Stomach (tissue), 8 donors: ENCODE measurements at regions not wholly inside any gene's neighbourhood (a gene's known extent, or its start where the extent isn't known, plus 50 kb on each side); places are given as distances from the start of the nearest gene placed in this dataset.

Experiments used
- DNase-seq, 2 donors: peaks; one replicate each; pipeline versions ENCODE4 v3.0.0 to v3.0.0-alpha.2; 2013 to 2019
- H3K27ac ChIP-seq, 5 donors: fragments of 200-600 bp in 4 of 5; sonication (generic) in 4 of 5; one replicate each; pipeline ENCODE4 v1.5.1; 2013 to 2019; ENCODE audit warnings: mild to moderate bottlenecking in 1 of 5, moderate library complexity in 1 of 5
- H3K27me3 ChIP-seq, 3 donors: fragments of 200-600 bp; sonication (generic); one replicate each; pipeline ENCODE4 v1.5.1; 2017 to 2019; ENCODE audit warnings: mixed run types in 1 of 3
- H3K36me3 ChIP-seq, 4 donors: fragments of 200-600 bp; sonication (generic); 1 replicate in 3 of 4; 2 replicates in 1 of 4; pipeline ENCODE4 v1.5.1; 2016 to 2019
- H3K4me1 ChIP-seq, 4 donors: fragments of 200-600 bp; sonication (generic); one replicate each; pipeline ENCODE4 v1.5.1; 2016 to 2019
- H3K4me3 ChIP-seq, 4 donors: fragments of 200-600 bp; sonication (generic) in 3 of 4; one replicate each; pipeline ENCODE4 v1.5.1; 2016 to 2019; ENCODE audit warnings: mild to moderate bottlenecking in 1 of 4
- H3K9me3 ChIP-seq, 4 donors: fragments of 200-600 bp; sonication (generic); one replicate each; pipeline ENCODE4 v1.5.1; 2016 to 2019
- EP300 ChIP-seq: sonication (generic); formaldehyde crosslinking; IDR thresholded peaks from one replicate; pipeline ENCODE4 v1.6.1; 2017; ENCODE audit warnings: antibody characterized with exemption
- POLR2A ChIP-seq, 4 donors: fragments of 450-650 bp; IDR thresholded peaks; one replicate each; pipeline ENCODE4 v1.6.1; 2016; ENCODE audit warnings: antibody characterized with exemption in 4 of 4, control low read depth in 2 of 4, mild to moderate bottlenecking in 1 of 4, moderate library complexity in 1 of 4
- POLR2AphosphoS5 ChIP-seq, 3 donors: sonication (generic); formaldehyde crosslinking; IDR thresholded peaks; one replicate each; pipeline ENCODE4 v1.6.1; 2016; ENCODE audit warnings: antibody characterized with exemption in 3 of 3
- WGBS, 5 donors: extraction: QIAGEN DNeasy Blood & Tissue Kit in 3 of 5; methylation state at CpG; one replicate each; pipeline versions ENCODE4 v1.1.5 to v1.1.7; 2013 to 2018; 5-methylcytosine and 5-hydroxymethylcytosine counted together
- intact Hi-C: fragments of 100-400 bp; cut with DNase I; formaldehyde crosslinking; loops from one replicate; pipeline ENCODE4 v1.15.1; 2023; ENCODE audit warnings: low total_unique reads
- TF ChIP-seq, protein P1 (sequence below), 7 experiments: fragments of 450-650 bp in 4 of 7; fragments of 200-600 bp in 3 of 7; sonication (generic) in 3 of 7; IDR thresholded peaks; one replicate each; pipeline ENCODE4 v1.5.1; 2016 to 2019; ENCODE audit warnings: antibody characterized with exemption in 7 of 7, control low read depth in 2 of 7, mild to moderate bottlenecking in 1 of 7
- donor health status: healthy with polysubstance abuse.
- donor health status: Bipolar disorder and iron deficiency.
- donor health status: healthy.

DNA sequence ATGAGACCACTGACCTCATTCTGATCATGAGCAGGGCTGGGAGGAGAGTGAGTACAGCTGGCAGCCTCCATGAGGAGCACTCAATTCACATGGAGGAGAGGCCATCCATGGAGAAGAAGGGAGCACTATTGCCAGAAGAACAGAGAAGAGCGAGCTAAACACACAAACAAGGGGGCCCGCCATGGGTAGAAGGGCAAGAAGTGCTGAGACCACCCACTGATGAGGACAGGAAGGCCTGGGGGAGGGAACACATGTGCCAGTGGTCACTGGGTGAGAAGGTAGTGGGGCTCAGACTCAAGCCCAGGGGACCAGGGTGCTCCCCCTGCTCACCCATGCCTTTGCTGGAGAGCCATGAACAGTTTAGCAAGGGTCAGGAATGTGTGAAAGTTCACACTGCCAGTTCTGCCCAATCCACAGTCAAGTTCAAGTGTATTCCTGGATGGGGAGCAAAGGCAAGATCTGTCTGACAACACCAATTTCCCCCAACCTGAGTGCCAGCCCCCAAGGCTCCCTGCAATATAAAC is 57.7 kb downstream of the TTC32 start:
- Histone ChIP-seq H3K27ac (no peak overlapping the region), H3K4me3 (no peak overlapping the region), H3K9me3 (no peaks in the 10 kb centered on the region), H3K36me3 (no peaks in the 10 kb centered on the region), H3K27me3 (peaks cover 0 to 13% (median 0%) of the 10 kb centered on the region in 3 donors), H3K4me1 (no peaks in the 10 kb centered on the region)
- WGBS, 5 donors: 87 to 95% (median 91%) methylated on average over 2 of the region's 2 CpGs
- no peak for DNase-seq
- no peak for TF ChIP-seq EP300
- TF ChIP-seq, protein P1, sequence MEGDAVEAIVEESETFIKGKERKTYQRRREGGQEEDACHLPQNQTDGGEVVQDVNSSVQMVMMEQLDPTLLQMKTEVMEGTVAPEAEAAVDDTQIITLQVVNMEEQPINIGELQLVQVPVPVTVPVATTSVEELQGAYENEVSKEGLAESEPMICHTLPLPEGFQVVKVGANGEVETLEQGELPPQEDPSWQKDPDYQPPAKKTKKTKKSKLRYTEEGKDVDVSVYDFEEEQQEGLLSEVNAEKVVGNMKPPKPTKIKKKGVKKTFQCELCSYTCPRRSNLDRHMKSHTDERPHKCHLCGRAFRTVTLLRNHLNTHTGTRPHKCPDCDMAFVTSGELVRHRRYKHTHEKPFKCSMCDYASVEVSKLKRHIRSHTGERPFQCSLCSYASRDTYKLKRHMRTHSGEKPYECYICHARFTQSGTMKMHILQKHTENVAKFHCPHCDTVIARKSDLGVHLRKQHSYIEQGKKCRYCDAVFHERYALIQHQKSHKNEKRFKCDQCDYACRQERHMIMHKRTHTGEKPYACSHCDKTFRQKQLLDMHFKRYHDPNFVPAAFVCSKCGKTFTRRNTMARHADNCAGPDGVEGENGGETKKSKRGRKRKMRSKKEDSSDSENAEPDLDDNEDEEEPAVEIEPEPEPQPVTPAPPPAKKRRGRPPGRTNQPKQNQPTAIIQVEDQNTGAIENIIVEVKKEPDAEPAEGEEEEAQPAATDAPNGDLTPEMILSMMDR (IDR thresholded peaks at IDR 0.05): no peak
- no peak for TF ChIP-seq POLR2AphosphoS5 (IDR thresholded peaks at IDR 0.05)
- no peak for TF ChIP-seq POLR2A (IDR thresholded peaks at IDR 0.05)
- intact Hi-C loops: no loop called here

DNA sequence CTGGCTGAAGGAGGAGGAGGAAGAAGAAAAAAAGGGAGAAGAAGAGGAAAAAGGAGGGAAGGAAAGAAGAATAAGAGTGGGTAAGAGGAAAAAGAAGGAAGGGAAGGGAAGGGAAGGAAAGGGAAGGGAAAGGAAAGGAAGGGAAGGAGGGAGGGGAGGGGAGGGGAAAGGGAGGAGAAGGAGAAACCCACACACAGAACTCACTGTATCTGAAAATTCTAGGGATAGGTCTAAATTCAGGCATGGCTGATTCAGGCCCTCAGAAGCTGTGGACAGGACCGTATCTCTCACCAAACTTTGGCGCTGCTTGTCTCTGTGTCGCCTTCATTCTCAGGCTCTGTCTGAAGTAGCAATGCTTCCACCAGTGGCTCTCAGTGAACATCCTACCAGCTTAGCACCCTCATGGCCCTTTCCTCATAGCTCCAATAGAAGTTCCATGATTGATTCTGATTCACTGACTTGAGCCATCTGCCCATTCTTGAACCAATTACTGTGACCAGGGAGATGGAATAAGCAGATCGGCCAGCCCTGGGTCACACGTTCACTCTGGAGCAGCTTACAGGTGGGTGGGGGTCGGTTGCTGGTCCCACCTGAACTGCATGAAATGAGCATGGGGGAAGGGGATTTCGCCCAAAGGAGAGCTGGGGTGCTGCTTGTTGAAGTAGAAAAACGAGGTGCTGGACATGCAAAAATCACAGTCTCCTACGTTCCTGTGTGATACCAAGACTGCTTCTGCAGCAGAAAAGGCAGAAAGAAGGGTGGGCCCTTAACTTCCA is 59.7 kb downstream of the TTC32 start:
- intact Hi-C loops: no loop called here
- Histone ChIP-seq H3K27me3 (peaks cover 0 to 13% (median 0%) of the 10 kb centered on the region in 3 donors), H3K9me3 (no peaks in the 10 kb centered on the region), H3K4me1 (no peaks in the 10 kb centered on the region), H3K36me3 (no peaks in the 10 kb centered on the region), H3K4me3 (no peak overlapping the region), H3K27ac (no peak overlapping the region)
- TF ChIP-seq POLR2A (IDR thresholded peaks at IDR 0.05): no peak
- no peak for TF ChIP-seq POLR2AphosphoS5 (IDR thresholded peaks at IDR 0.05)
- TF ChIP-seq, protein P1 (IDR thresholded peaks at IDR 0.05): no peak
- TF ChIP-seq EP300: no peak
- DNase-seq: no peak
- WGBS, 5 donors: 80 to 90% (median 85%) methylated on average over 9 of the region's 9 CpGs

DNA sequence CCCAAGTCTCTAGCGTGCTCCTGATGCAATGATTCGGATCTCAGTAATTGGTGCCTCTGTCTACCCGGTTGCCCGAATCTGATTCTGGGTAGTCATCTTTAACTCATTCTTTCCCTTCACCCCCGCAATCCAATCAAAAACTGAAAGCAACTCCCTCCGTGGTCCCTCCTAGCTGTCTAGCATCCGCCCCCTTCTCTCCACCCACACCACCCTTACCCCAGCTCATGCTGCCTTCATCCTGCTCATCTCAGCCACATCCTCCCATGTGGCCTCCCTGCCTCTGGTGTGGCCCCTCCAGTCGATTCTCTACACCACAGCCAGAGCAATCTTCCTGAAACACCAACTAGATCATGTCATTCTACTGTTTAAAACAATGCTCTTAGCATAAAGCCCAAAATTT is 62.3 kb downstream of the TTC32 start:
- 75 to 87% (median 82%) methylated on average over 8 of the region's 8 CpGs for WGBS, 5 donors
- no peak overlapping the region for H3K4me3 ChIP-seq
- TF ChIP-seq, protein P1 (IDR thresholded peaks at IDR 0.05): no peak
- TF ChIP-seq POLR2A (IDR thresholded peaks at IDR 0.05) (no peak), POLR2AphosphoS5 (IDR thresholded peaks at IDR 0.05) (no peak), EP300 (no peak)
- intact Hi-C loops: no loop called here
- H3K4me1 ChIP-seq: peaks cover 0 to 7% (median 0%) of the 10 kb centered on the region in 4 donors
- peaks cover 0 to 4% (median 0%) of the 10 kb centered on the region in 3 donors for H3K27me3 ChIP-seq
- no peaks in the 10 kb centered on the region for H3K36me3 ChIP-seq
- no peaks in the 10 kb centered on the region for H3K9me3 ChIP-seq
- no peak overlapping the region for H3K27ac ChIP-seq
- no peak for DNase-seq

DNA sequence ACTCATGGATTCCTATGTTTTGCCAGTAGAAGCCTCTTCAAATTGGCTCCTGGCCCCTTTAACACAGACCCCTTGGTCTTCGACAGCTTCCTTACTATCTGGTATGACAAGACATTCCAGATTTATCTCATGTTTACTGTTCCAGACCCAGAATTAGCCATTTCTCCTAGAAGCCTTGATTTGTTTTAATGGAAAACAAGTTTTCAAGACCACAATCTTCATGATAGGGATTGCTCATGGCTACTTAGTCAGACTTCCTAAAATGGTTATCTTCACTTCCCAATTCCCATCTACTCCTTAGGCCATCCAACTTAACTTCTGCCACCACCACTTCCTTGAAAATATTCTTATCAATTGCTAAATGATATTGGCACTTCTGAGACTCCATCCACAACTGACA is 63.2 kb downstream of the TTC32 start:
- 52 to 72% (median 61%) methylated on average over 1 of the region's 1 CpG for WGBS, 5 donors

More for the DNA sequence above, 63.2 kb downstream of the TTC32 start:
- no peaks in the 10 kb centered on the region for H3K36me3 ChIP-seq
- no peak overlapping the region for H3K4me3 ChIP-seq
- TF ChIP-seq, protein P1 (IDR thresholded peaks at IDR 0.05): no peak
- TF ChIP-seq POLR2AphosphoS5 (IDR thresholded peaks at IDR 0.05): no peak
- no peak for TF ChIP-seq POLR2A (IDR thresholded peaks at IDR 0.05)
- TF ChIP-seq EP300: no peak
- DNase-seq: no peak
- H3K9me3 ChIP-seq: no peaks in the 10 kb centered on the region
- peaks cover 0 to 4% (median 0%) of the 10 kb centered on the region in 3 donors for H3K27me3 ChIP-seq
- H3K4me1 ChIP-seq: peaks cover 0 to 7% (median 0%) of the 10 kb centered on the region in 4 donors
- intact Hi-C loops: no loop called here
- H3K27ac ChIP-seq: no peak overlapping the region
